ENCODE measurements at regions not wholly inside any gene's neighbourhood (a gene's known extent, or its start where the extent isn't known, plus 50 kb on each side); places are given as distances from the start of the nearest gene placed in this dataset.

- TF ChIP-seq CTCF (IDR thresholded peaks at IDR 0.05) (no peak), POLR2A (IDR thresholded peaks at IDR 0.05) (no peak)
Observed at GRCh38 chr12:76152181-76152807, 67.8 kb upstream of the NAP1L1 start.

Data from lower leg skin (tissue), 3 donors.